ENCODE measurements at regions not wholly inside any gene's neighbourhood (a gene's known extent, or its start where the extent isn't known, plus 50 kb on each side); places are given as distances from the start of the nearest gene placed in this dataset.
A peak's percentile ranks its signal among the peaks of the same experiment; 100 is the strongest.

- H3K9me3 ChIP-seq = peaks cover 0 to 5% (median 0%) of the 10 kb centered on the region in 4 donors
- no peak for DNase-seq
- no peaks in the 10 kb centered on the region for H3K27me3 ChIP-seq
- TF ChIP-seq EP300 (IDR thresholded peaks at IDR 0.05) = no peak
- no peak for TF ChIP-seq CTCF (IDR thresholded peaks at IDR 0.05)
- TF ChIP-seq POLR2AphosphoS5 (IDR thresholded peaks at IDR 0.05) = no peak
- TF ChIP-seq POLR2A (IDR thresholded peaks at IDR 0.05) = no peak
- no peak overlapping the region for H3K27ac ChIP-seq
- intact Hi-C loops (cut with DNase I; ENCODE audit: low total_unique reads) = no loop called here
- no peak overlapping the region for H3K4me3 ChIP-seq
- H3K4me1 ChIP-seq = no peaks in the 10 kb centered on the region
- no peaks in the 10 kb centered on the region for H3K36me3 ChIP-seq
- WGBS, 5 donors = 86 to 96% (median 94%) methylated on average over 4 of the region's 4 CpGs
Measured at GRCh38 chr4:71123951-71124350, 130.5 kb downstream of the DCK start.

- DNase-seq = no peak
- intact Hi-C loops (cut with DNase I; ENCODE audit: low total_unique reads) = no loop called here
- H3K9me3 ChIP-seq = peaks cover 0 to 5% (median 0%) of the 10 kb centered on the region in 4 donors
- no peak overlapping the region for H3K4me3 ChIP-seq
- no peak overlapping the region for H3K27ac ChIP-seq
- WGBS, 5 donors = 80 to 96% (median 82%) methylated on average over 4 of the region's 4 CpGs
- no peak for TF ChIP-seq EP300 (IDR thresholded peaks at IDR 0.05)
- TF ChIP-seq CTCF (IDR thresholded peaks at IDR 0.05) = no peak
- no peak for TF ChIP-seq POLR2AphosphoS5 (IDR thresholded peaks at IDR 0.05)
- TF ChIP-seq POLR2A (IDR thresholded peaks at IDR 0.05) = no peak
- no peaks in the 10 kb centered on the region for H3K4me1 ChIP-seq
- no peaks in the 10 kb centered on the region for H3K27me3 ChIP-seq
- no peaks in the 10 kb centered on the region for H3K36me3 ChIP-seq
Measured at GRCh38 chr4:71125137-71125536, 131.7 kb downstream of the DCK start.

GRCh38 chr4:71126719-71127118, 133.3 kb downstream of the DCK start:
- Histone ChIP-seq H3K27me3 (no peaks in the 10 kb centered on the region), H3K27ac (no peak overlapping the region), H3K4me3 (no peak overlapping the region), H3K4me1 (no peaks in the 10 kb centered on the region), H3K36me3 (no peaks in the 10 kb centered on the region), H3K9me3 (no peaks in the 10 kb centered on the region)
- intact Hi-C loops (cut with DNase I; ENCODE audit: low total_unique reads) = no loop called here
- TF ChIP-seq EP300 (IDR thresholded peaks at IDR 0.05) (no peak), CTCF (IDR thresholded peaks at IDR 0.05) (no peak), POLR2A (IDR thresholded peaks at IDR 0.05) (no peak), POLR2AphosphoS5 (IDR thresholded peaks at IDR 0.05) (no peak)
- peak in 1 of 2 donors; percentile 43 for DNase-seq
- WGBS, 5 donors = 31 to 73% (median 63%) methylated on average over 1 of the region's 1 CpG

- Histone ChIP-seq H3K4me3 (no peak overlapping the region), H3K36me3 (no peaks in the 10 kb centered on the region), H3K4me1 (no peaks in the 10 kb centered on the region), H3K27ac (no peak overlapping the region), H3K9me3 (no peaks in the 10 kb centered on the region), H3K27me3 (no peaks in the 10 kb centered on the region)
- WGBS, 5 donors = 59 to 70% (median 64%) methylated on average over 9 of the region's 9 CpGs
- DNase-seq = peak in 1 of 2 donors; percentile 22
- intact Hi-C loops (cut with DNase I; ENCODE audit: low total_unique reads) = no loop called here
- no peak for TF ChIP-seq POLR2AphosphoS5 (IDR thresholded peaks at IDR 0.05)
- no peak for TF ChIP-seq CTCF (IDR thresholded peaks at IDR 0.05)
- TF ChIP-seq POLR2A (IDR thresholded peaks at IDR 0.05) = no peak
- TF ChIP-seq EP300 (IDR thresholded peaks at IDR 0.05) = no peak
Measured at GRCh38 chr4:71130827-71131603, 137.6 kb downstream of the DCK start.
